CD4-positive, CD25-positive, alpha-beta regulatory T cell (primary cell): ENCODE measurements at regions not wholly inside any gene's neighbourhood (a gene's known extent, or its start where the extent isn't known, plus 50 kb on each side); places are given as distances from the start of the nearest gene placed in this dataset.
"Not testable (repeated sequence)": the region's sequence is repeated elsewhere in the genome, so short reads cannot be mapped to it uniquely, and the experiment has no call there.

ENCODE experiments used
- ATAC-seq, 2 donors: fragments of 150-1000 bp; cut with Tn5 transposase; one replicate each; pipeline ENCODE4 v1.10.0; 2021; ENCODE audit warnings: low read depth in 2 of 2, moderate number of reproducible peaks in 2 of 2, moderate library complexity in 1 of 2
- DNase-seq, 3 donors: peaks; one replicate each; pipeline versions ENCODE4 v3.0.0 to v3.0.0-alpha.2; 2012 to 2022; ENCODE audit warnings: mixed read lengths in 1 of 3
- H3K27ac ChIP-seq: one replicate; pipeline ENCODE4 v1.7.0; 2013; ENCODE audit warnings: mild to moderate bottlenecking, low read length; ENCODE audit not compliant: insufficient read depth, poor library complexity, severe bottlenecking
- H3K27me3 ChIP-seq: one replicate; pipeline ENCODE4 v1.7.0; 2013; ENCODE audit warnings: low read length; ENCODE audit not compliant: control insufficient read depth, insufficient read depth
- H3K36me3 ChIP-seq: one replicate; pipeline ENCODE4 v1.7.0; 2013; ENCODE audit warnings: mild to moderate bottlenecking, low read length, moderate library complexity; ENCODE audit not compliant: control insufficient read depth, insufficient read depth
- H3K4me1 ChIP-seq: 2 replicates; pipeline ENCODE4 v1.7.0; 2013; ENCODE audit warnings: mild to moderate bottlenecking, low read length; ENCODE audit not compliant: insufficient read depth, control insufficient read depth, poor library complexity, severe bottlenecking
- H3K4me3 ChIP-seq: one replicate; pipeline ENCODE4 v1.7.0; 2013; ENCODE audit warnings: low read depth, mild to moderate bottlenecking, low read length, moderate library complexity
- H3K9me3 ChIP-seq, 2 experiments: 1 replicate in 1 of 2; 2 replicates in 1 of 2; pipeline ENCODE4 v1.7.0; 2013; ENCODE audit warnings: low read length in 2 of 2, mild to moderate bottlenecking in 1 of 2, moderate library complexity in 1 of 2; ENCODE audit not compliant: control insufficient read depth in 2 of 2
- H3K27ac Mint-ChIP-seq, 3 donors: one replicate each; pipeline ENCODE4 v1.8.0; 2020 to 2022; ENCODE audit warnings: mild to moderate bottlenecking in 3 of 3, mixed read lengths in 3 of 3, moderate library complexity in 2 of 3
- H3K27me3 Mint-ChIP-seq: one replicate; pipeline ENCODE4 v1.8.0; 2022; ENCODE audit warnings: mild to moderate bottlenecking, mixed read lengths
- H3K36me3 Mint-ChIP-seq: one replicate; pipeline ENCODE4 v1.8.0; 2020; ENCODE audit warnings: mixed read lengths
- H3K4me1 Mint-ChIP-seq, 4 donors: one replicate each; pipeline ENCODE4 v1.8.0; 2020 to 2022; ENCODE audit warnings: mixed read lengths in 4 of 4, mild to moderate bottlenecking in 1 of 4
- H3K4me3 Mint-ChIP-seq, 4 donors: one replicate each; pipeline ENCODE4 v1.8.0; 2020 to 2022; ENCODE audit warnings: mild to moderate bottlenecking in 4 of 4, mixed read lengths in 4 of 4, moderate library complexity in 3 of 4
- H3K9me3 Mint-ChIP-seq, 7 donors: one replicate each; pipeline ENCODE4 v1.8.0; 2020 to 2022; ENCODE audit warnings: mixed read lengths in 7 of 7, mild to moderate bottlenecking in 3 of 7, moderate library complexity in 2 of 7

- not testable (repeated sequence) for H3K27me3 ChIP-seq, H3K9me3 ChIP-seq, H3K4me1 ChIP-seq, H3K4me1 Mint-ChIP-seq, H3K4me3 ChIP-seq, DNase-seq, H3K27ac Mint-ChIP-seq, H3K4me3 Mint-ChIP-seq, H3K9me3 Mint-ChIP-seq, H3K27ac ChIP-seq, H3K36me3 Mint-ChIP-seq, ATAC-seq, H3K36me3 ChIP-seq
- H3K27me3 Mint-ChIP-seq, result peaks cover 32% of the 10 kb centered on the region
Measured at GRCh38 chr17:36695710-36696109, 94.3 kb downstream of the MRM1 start.

- H3K27me3 ChIP-seq, result peaks cover 4% of the 10 kb centered on the region
- no peak for DNase-seq
- H3K9me3 ChIP-seq, result no peaks in the 10 kb centered on the region
- Mint-ChIP-seq H3K27ac (no peak overlapping the region), H3K36me3 (no peaks in the 10 kb centered on the region), H3K9me3 (peaks cover 0 to 4% (median 0%) of the 10 kb centered on the region in 7 donors), H3K4me1 (no peaks in the 10 kb centered on the region), H3K27me3 (peaks cover 42% of the 10 kb centered on the region), H3K4me3 (no peak overlapping the region)
- H3K36me3 ChIP-seq, result no peaks in the 10 kb centered on the region
- H3K4me3 ChIP-seq, result no peak overlapping the region
- H3K4me1 ChIP-seq, result no peaks in the 10 kb centered on the region
- ATAC-seq, result no peak
- H3K27ac ChIP-seq, result no peak overlapping the region
Measured at GRCh38 chr17:36696805-36697204, 95.4 kb downstream of the MRM1 start.

DNA sequence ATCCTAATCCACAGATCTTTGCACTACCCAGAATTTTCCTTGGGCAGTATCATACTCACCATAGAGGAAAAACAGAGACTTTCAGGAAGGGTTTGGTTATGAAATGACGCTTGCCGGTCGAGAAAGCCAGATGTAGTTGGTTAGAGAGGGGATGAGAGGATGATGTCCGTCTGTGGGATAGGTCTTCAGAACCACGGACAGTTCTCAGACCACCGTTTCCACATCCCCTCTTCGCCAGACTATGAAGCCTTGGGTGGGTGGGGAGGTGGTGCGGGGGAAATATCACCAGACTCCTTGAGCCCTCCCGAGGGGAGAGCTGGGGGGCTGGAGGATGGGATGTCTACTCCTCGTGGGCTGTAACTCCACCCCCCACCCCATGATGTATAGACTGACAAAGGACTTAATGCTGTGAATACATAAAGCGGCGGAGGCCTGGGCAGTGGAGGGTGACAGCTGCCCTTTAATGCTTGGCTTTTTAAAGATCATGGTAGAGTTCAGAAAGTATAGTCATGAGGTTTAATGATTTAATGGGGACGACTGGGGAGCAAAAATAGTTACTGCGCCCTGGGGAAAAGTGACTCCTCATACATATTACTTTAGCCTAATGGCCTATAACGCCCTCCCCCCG is 96.6 kb downstream of the MRM1 start:
- Histone ChIP-seq H3K36me3 (no peaks in the 10 kb centered on the region), H3K27me3 (peaks cover 11% of the 10 kb centered on the region), H3K27ac (no peak overlapping the region), H3K4me1 (no peaks in the 10 kb centered on the region), H3K9me3 (no peaks in the 10 kb centered on the region), H3K4me3 (no peak overlapping the region)
- Mint-ChIP-seq H3K4me3 (no peak overlapping the region), H3K27ac (no peak overlapping the region), H3K9me3 (peaks cover 0 to 4% (median 0%) of the 10 kb centered on the region in 7 donors), H3K4me1 (no peaks in the 10 kb centered on the region), H3K36me3 (no peaks in the 10 kb centered on the region), H3K27me3 (peaks cover 50% of the 10 kb centered on the region)
- ATAC-seq, result no peak
- no peak for DNase-seq

- Mint-ChIP-seq H3K36me3 (no peaks in the 10 kb centered on the region), H3K9me3 (peaks cover 0 to 4% (median 0%) of the 10 kb centered on the region in 7 donors), H3K4me1 (peaks cover 0 to 7% (median 0%) of the 10 kb centered on the region in 4 donors), H3K27ac (no peak overlapping the region), H3K4me3 (no peak overlapping the region), H3K27me3 (peaks cover 67% of the 10 kb centered on the region)
- H3K4me1 ChIP-seq, result no peaks in the 10 kb centered on the region
- DNase-seq (no peak), ATAC-seq (no peak)
- no peaks in the 10 kb centered on the region for H3K9me3 ChIP-seq
- no peaks in the 10 kb centered on the region for H3K36me3 ChIP-seq
- peaks cover 17% of the 10 kb centered on the region for H3K27me3 ChIP-seq
- H3K4me3 ChIP-seq, result no peak overlapping the region
- H3K27ac ChIP-seq, result no peak overlapping the region
Measured at GRCh38 chr17:36701429-36702099, 100.2 kb downstream of the MRM1 start.

DNA sequence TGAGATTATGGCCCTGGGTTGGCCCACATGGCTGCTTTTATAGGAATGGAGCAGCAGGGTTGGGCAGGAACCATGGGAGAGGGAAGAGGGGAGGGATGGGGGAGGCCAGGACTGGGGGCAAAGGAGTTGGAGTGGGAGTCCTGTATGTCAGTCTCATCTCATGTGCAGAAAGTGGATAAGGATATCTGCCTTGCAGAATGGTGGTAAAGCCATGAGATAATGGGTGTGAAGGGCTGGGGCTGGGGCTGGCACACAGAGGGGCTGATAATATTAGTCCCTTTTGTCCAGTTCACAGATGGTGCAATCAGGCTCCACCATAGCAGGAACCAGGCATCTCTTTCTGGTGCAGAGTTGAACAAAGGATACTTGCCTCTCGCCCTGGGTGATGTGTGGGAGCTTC is 101.3 kb downstream of the MRM1 start:
- no peak for DNase-seq
- Histone ChIP-seq H3K9me3 (no peaks in the 10 kb centered on the region), H3K4me3 (no peak overlapping the region), H3K4me1 (no peaks in the 10 kb centered on the region), H3K27me3 (peaks cover 17% of the 10 kb centered on the region), H3K36me3 (no peaks in the 10 kb centered on the region), H3K27ac (no peak overlapping the region)
- H3K9me3 Mint-ChIP-seq, result no peaks in the 10 kb centered on the region
- no peak overlapping the region for H3K4me3 Mint-ChIP-seq
- peaks cover 0 to 7% (median 0%) of the 10 kb centered on the region in 4 donors for H3K4me1 Mint-ChIP-seq
- no peak for ATAC-seq
- H3K27me3 Mint-ChIP-seq, result peaks cover 64% of the 10 kb centered on the region
- H3K36me3 Mint-ChIP-seq, result no peaks in the 10 kb centered on the region
- H3K27ac Mint-ChIP-seq, result no peak overlapping the region

- H3K27ac Mint-ChIP-seq, result no peak overlapping the region
- Histone ChIP-seq H3K27me3 (peaks cover 17% of the 10 kb centered on the region), H3K4me3 (no peak overlapping the region), H3K36me3 (no peaks in the 10 kb centered on the region), H3K9me3 (no peaks in the 10 kb centered on the region), H3K27ac (no peak overlapping the region), H3K4me1 (no peaks in the 10 kb centered on the region)
- H3K4me1 Mint-ChIP-seq, result peaks cover 0 to 7% (median 0%) of the 10 kb centered on the region in 4 donors
- DNase-seq (peak in 2 of 3 donors; percentile 12 to 40), ATAC-seq (peak in 1 of 2 donors; percentile 36)
- no peaks in the 10 kb centered on the region for H3K36me3 Mint-ChIP-seq
- peaks cover 54% of the 10 kb centered on the region for H3K27me3 Mint-ChIP-seq
- no peaks in the 10 kb centered on the region for H3K9me3 Mint-ChIP-seq
- no peak overlapping the region for H3K4me3 Mint-ChIP-seq
Measured at GRCh38 chr17:36703860-36704266, 102.5 kb downstream of the MRM1 start.

DNA sequence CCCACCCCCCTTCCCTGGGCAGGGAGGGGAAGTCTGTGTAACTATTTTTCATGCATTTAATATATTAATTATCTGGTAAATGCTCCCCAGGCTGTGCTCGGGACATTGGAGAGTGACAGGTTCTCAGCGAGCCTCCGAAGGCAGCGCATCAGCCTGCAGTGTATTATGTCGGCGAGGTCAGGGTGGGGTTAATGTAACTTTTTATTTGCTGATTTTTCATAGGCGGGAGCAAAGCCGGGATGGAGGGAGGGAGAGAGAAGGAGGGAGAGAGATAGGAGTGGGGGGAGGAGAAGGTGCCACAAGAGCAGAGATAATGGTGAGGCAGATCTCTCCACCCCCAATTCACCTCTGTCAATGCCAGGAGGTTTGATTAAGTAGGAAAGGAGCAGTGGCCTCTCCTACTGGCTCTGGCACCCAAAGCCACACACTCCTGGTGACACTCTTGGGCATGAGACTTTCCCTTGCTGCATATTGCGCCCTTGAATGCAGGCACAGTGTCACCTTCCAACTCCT is 104.0 kb downstream of the MRM1 start:
- Histone ChIP-seq H3K27me3 (peaks cover 13% of the 10 kb centered on the region), H3K27ac (no peak overlapping the region)
- H3K27me3 Mint-ChIP-seq, result peaks cover 53% of the 10 kb centered on the region

More for the DNA sequence above, 104.0 kb downstream of the MRM1 start:
- Mint-ChIP-seq H3K36me3 (no peaks in the 10 kb centered on the region), H3K9me3 (no peaks in the 10 kb centered on the region), H3K27ac (peak overlapping the region in 1 of 3 donors; percentile 43), H3K4me1 (peaks cover 0 to 7% (median 0%) of the 10 kb centered on the region in 4 donors), H3K4me3 (no peak overlapping the region)
- DNase-seq (no peak), ATAC-seq (no peak)
- no peaks in the 10 kb centered on the region for H3K9me3 ChIP-seq
- no peak overlapping the region for H3K4me3 ChIP-seq
- no peaks in the 10 kb centered on the region for H3K36me3 ChIP-seq
- no peaks in the 10 kb centered on the region for H3K4me1 ChIP-seq
